HepG2 (cell line): ENCODE measurements at regions not wholly inside any gene's neighbourhood (a gene's known extent, or its start where the extent isn't known, plus 50 kb on each side); places are given as distances from the start of the nearest gene placed in this dataset.

Experiments
- ATAC-seq: fragments of 200-7000 bp; cut with Tn5 transposase; 3 replicates; pipeline ENCODE4 v1.9.1; 2020; ENCODE audit warnings: mild to moderate bottlenecking, moderate library complexity
- BruUV-seq: library from RNA; stranded (reverse); fragments of 400-500 nt; replicated peaks from 2 replicates; lab custom pipeline; 2021; lab: Mats Ljungman, UMichigan
- CTCF ChIA-PET: fragments of 300-600 bp; formaldehyde crosslinking; extraction: SDS; loops from one replicate; lab custom pipeline; 2021; ENCODE audit warnings: low total read pairs, inconsistent platforms, low intra/inter-chr PET ratio; lab: Yijun Ruan, JAX
- POLR2A ChIA-PET: fragments of 350-600 bp; sonication (Branson Sonifier 250); formaldehyde crosslinking; loops from one replicate; lab custom pipeline; 2020; ENCODE audit warnings: antibody characterized with exemption, inconsistent platforms; lab: Yijun Ruan, JAX
- DNase-seq: peaks from one replicate; pipeline ENCODE4 v3.0.0-alpha.2; 2015; ENCODE audit warnings: low spot score
- FAIRE-seq: peaks from 3 replicates; lab custom pipeline; 2011; peaks lifted over from hg19 to GRCh38; lab: Jason Lieb, UNC
- H2AFZ ChIP-seq: one replicate; pipeline ENCODE4 v1.6.1; 2011; ENCODE audit warnings: low read length, inconsistent platforms
- H3K27ac ChIP-seq: fragments of 300-600 bp; 3 replicates; pipeline ENCODE4 v1.8.0; 2011; ENCODE audit warnings: mixed run types, mild to moderate bottlenecking, mixed read lengths, low read length, inconsistent platforms; ENCODE audit not compliant: insufficient read depth; ENCODE audit errors: extremely low read length
- H3K27me3 ChIP-seq, 2 experiments: fragments of 200-600 bp in 1 of 2; 2 replicates in 1 of 2; 3 replicates in 1 of 2; pipeline versions ENCODE4 v1.6.0 to v1.8.0; 2011; ENCODE audit warnings: low read length in 2 of 2, mild to moderate bottlenecking in 2 of 2, moderate library complexity in 2 of 2, inconsistent platforms in 1 of 2; ENCODE audit not compliant: insufficient read depth in 2 of 2, control insufficient read depth in 1 of 2
- H3K36me3 ChIP-seq, 2 experiments: fragments of 200-600 bp in 1 of 2; replicated peaks in 1 of 2; 2 replicates in 1 of 2; 3 replicates in 1 of 2; pipeline versions ENCODE4 v1.5.1 to v1.8.0; 2011; ENCODE audit warnings: low read length in 2 of 2, inconsistent platforms in 1 of 2; ENCODE audit not compliant: insufficient read depth in 2 of 2, control insufficient read depth in 1 of 2
- H3K4me1 ChIP-seq: 2 replicates; pipeline ENCODE4 v1.5.1; 2012; ENCODE audit warnings: low read length, inconsistent platforms; ENCODE audit not compliant: insufficient read depth
- H3K4me2 ChIP-seq: 2 replicates; pipeline ENCODE4 v1.6.0; 2011; ENCODE audit warnings: low read depth, low read length, inconsistent platforms
- H3K4me3 ChIP-seq, 3 experiments: fragments of 200-600 bp in 1 of 3; sonication (generic), shearing (Covaris generic) in 1 of 3; replicated peaks in 1 of 3; 2 replicates each; pipeline ENCODE4 v1.5.1; 2011 to 2016; ENCODE audit warnings: low read length in 3 of 3, inconsistent platforms in 2 of 3, low read depth in 2 of 3, mild to moderate bottlenecking in 2 of 3, control low read depth in 1 of 3, mixed read lengths in 1 of 3; ENCODE audit not compliant: insufficient read depth in 1 of 3
- H3K79me2 ChIP-seq: one replicate; pipeline ENCODE4 v1.6.1; 2011; ENCODE audit warnings: low read length, inconsistent platforms; ENCODE audit not compliant: insufficient read depth
- H3K9ac ChIP-seq: 2 replicates; pipeline ENCODE4 v1.6.0; 2011; ENCODE audit warnings: mild to moderate bottlenecking, low read depth, low read length, inconsistent platforms; ENCODE audit not compliant: insufficient read depth
- H3K9me3 ChIP-seq: 2 replicates; pipeline ENCODE4 v1.5.1; 2012; ENCODE audit warnings: mild to moderate bottlenecking, low read length
- H4K20me1 ChIP-seq: 2 replicates; pipeline ENCODE4 v1.6.0; 2011; ENCODE audit warnings: inconsistent platforms, mild to moderate bottlenecking, low read length, moderate library complexity; ENCODE audit not compliant: insufficient read depth
- ARNT2 ChIP-seq: sonication (generic); formaldehyde crosslinking; IDR thresholded peaks from 2 replicates; pipeline ENCODE4 v1.8.0; 2022; ENCODE audit warnings: mild to moderate bottlenecking, low read depth, missing genetic modification reagents, moderate library complexity
- FOXP1 ChIP-seq, 2 experiments: fragments of 450-650 bp in 1 of 2; IDR thresholded peaks; 2 replicates each; pipeline ENCODE4 v1.6.1; 2017 to 2018; ENCODE audit warnings: antibody characterized with exemption in 1 of 2
- GFI1 ChIP-seq: sonication (generic); formaldehyde crosslinking; IDR thresholded peaks from 2 replicates; pipeline ENCODE4 v1.5.0; 2020; ENCODE audit warnings: missing genetic modification reagents, mild to moderate bottlenecking, borderline replicate concordance
- IKZF1 ChIP-seq: fragments of 450-650 bp; IDR thresholded peaks from 2 replicates; pipeline ENCODE4 v1.7.1; 2016
- MEIS2 ChIP-seq: sonication (generic); formaldehyde crosslinking; IDR thresholded peaks from 2 replicates; pipeline ENCODE4 v1.9.0; 2021; ENCODE audit warnings: mild to moderate bottlenecking, missing genetic modification reagents
- MTA1 ChIP-seq: sonication (generic); formaldehyde crosslinking; IDR thresholded peaks from 2 replicates; pipeline ENCODE4 v1.4.0; 2020; ENCODE audit warnings: missing genetic modification reagents, mild to moderate bottlenecking, borderline replicate concordance
- SMARCE1 ChIP-seq: fragments of 450-650 bp; IDR thresholded peaks from 2 replicates; pipeline ENCODE4 v1.6.1; 2017; ENCODE audit warnings: borderline replicate concordance
- ZBTB33 ChIP-seq: sonication (generic); formaldehyde crosslinking; IDR thresholded peaks from 2 replicates; pipeline ENCODE4 v1.4.0; 2020; ENCODE audit warnings: missing genetic modification reagents
- ZIK1 ChIP-seq: sonication (generic); formaldehyde crosslinking; IDR thresholded peaks from 2 replicates; pipeline ENCODE4 v1.5.0; 2020; ENCODE audit warnings: mild to moderate bottlenecking, low read depth, missing genetic modification reagents, borderline replicate concordance
- ZNF292 ChIP-seq: sonication (generic); formaldehyde crosslinking; IDR thresholded peaks from 2 replicates; pipeline ENCODE4 v1.8.1; 2022; ENCODE audit warnings: mild to moderate bottlenecking, low read depth, missing genetic modification reagents, borderline replicate concordance
- ZNF547 ChIP-seq: sonication (generic); formaldehyde crosslinking; IDR thresholded peaks from 2 replicates; pipeline ENCODE4 v1.5.1; 2020; ENCODE audit warnings: mild to moderate bottlenecking, missing genetic modification reagents
- ZNF782 ChIP-seq: sonication (generic); formaldehyde crosslinking; IDR thresholded peaks from 2 replicates; pipeline ENCODE4 v1.4.0; 2020; ENCODE audit warnings: missing genetic modification reagents, mild to moderate bottlenecking, borderline replicate concordance
- ZNF784 ChIP-seq: sonication (generic); formaldehyde crosslinking; IDR thresholded peaks from 2 replicates; pipeline ENCODE4 v1.5.1; 2020; ENCODE audit warnings: missing genetic modification reagents, mild to moderate bottlenecking, borderline replicate concordance
- WGBS: methylation state at CpG from one replicate; pipeline ENCODE4 v1.1.6; 2017; ENCODE audit warnings: low lambda C conversion rate; 5-methylcytosine and 5-hydroxymethylcytosine counted together
- in situ Hi-C: cut with HindIII; loops from 2 replicates; pipeline ENCODE4 v1.10.0; 2017; ENCODE audit warnings: low pct_unique_long_range_greater_than_20kb; ENCODE audit not compliant: extremely low pct_ligation_motif_present
- intact Hi-C: fragments of 100-400 bp; cut with micrococcal nuclease; formaldehyde crosslinking; loops from one replicate; pipeline ENCODE4 v1.10.0; 2022; ENCODE audit not compliant: unreplicated experiment

- H4K20me1 ChIP-seq = no peaks in the 10 kb centered on the region
- H3K4me1 ChIP-seq = peaks cover 14% of the 10 kb centered on the region
- no peaks in the 10 kb centered on the region for H3K36me3 ChIP-seq
- no peaks in the 10 kb centered on the region for H3K9me3 ChIP-seq
- ATAC-seq = no peak
- H3K4me3 ChIP-seq = no peak overlapping the region
- intact Hi-C loops (no loop called here), in situ Hi-C loops (no loop called here)
- ChIA-PET CTCF (no interaction called here), POLR2A (no interaction called here)
- H3K27me3 ChIP-seq = peaks cover 0 to 2% of the 10 kb centered on the region in 2 experiments; a peak in 2 of 5 replicates
- FAIRE-seq = no peak
- H3K9ac ChIP-seq = no peak overlapping the region
- 20% methylated on average over 3 of the region's 3 CpGs for WGBS
- H3K4me2 ChIP-seq = no peak overlapping the region
- no TSS peak for BruUV-seq
- no peak overlapping the region for H2AFZ ChIP-seq
- no peak for TF ChIP-seq ZNF784 (CRISPR knock-in tag)
- TF ChIP-seq MTA1 (CRISPR knock-in tag) = no peak
- TF ChIP-seq MEIS2 (CRISPR knock-in tag) = no peak
- no peak for TF ChIP-seq ZIK1
- TF ChIP-seq GFI1 (CRISPR knock-in tag) = no peak
- no peak for TF ChIP-seq ZNF547 (CRISPR knock-in tag)
- TF ChIP-seq ARNT2 (CRISPR knock-in tag) = no peak
- DNase-seq = no peak
- no peak overlapping the region for H3K27ac ChIP-seq
- no peaks in the 10 kb centered on the region for H3K79me2 ChIP-seq
Measured at GRCh38 chr6:195861-196360, 96.4 kb upstream of the DUSP22 start.

GRCh38 chr6:196543-196942 lies 95.7 kb upstream of the DUSP22 start:
- no peak for ATAC-seq
- Histone ChIP-seq H3K4me3 (no peak overlapping the region), H3K4me1 (peaks cover 7% of the 10 kb centered on the region), H3K9ac (no peak overlapping the region), H4K20me1 (no peaks in the 10 kb centered on the region), H3K79me2 (no peaks in the 10 kb centered on the region), H3K27ac (no peak overlapping the region), H3K27me3 (peaks cover 0 to 2% of the 10 kb centered on the region in 2 experiments; a peak in 2 of 5 replicates), H3K4me2 (no peak overlapping the region), H2AFZ (no peak overlapping the region), H3K36me3 (no peaks in the 10 kb centered on the region), H3K9me3 (no peaks in the 10 kb centered on the region)
- no peak for DNase-seq
- in situ Hi-C loops = no loop called here
- ChIA-PET POLR2A (no interaction called here), CTCF (no interaction called here)
- WGBS = 38% methylated on average over 2 of the region's 2 CpGs
- FAIRE-seq = no peak
- no peak for TF ChIP-seq ZNF782 (CRISPR knock-in tag)
- TF ChIP-seq IKZF1 = 0 out of 2 replicates have a peak, but pooled peaks have one; percentile 17
- TF ChIP-seq FOXP1 (IDR thresholded peaks at IDR 0.05) = 0 out of 2 replicates have a peak, but pooled peaks have one; percentile 18
- no peak for TF ChIP-seq FOXP1 (CRISPR knock-in tag; IDR thresholded peaks at IDR 0.05)
- TF ChIP-seq SMARCE1 = no peak
- TF ChIP-seq ZNF292 (CRISPR knock-in tag) = no peak
- no peak for TF ChIP-seq ZBTB33 (CRISPR knock-in tag)
- intact Hi-C loops = no loop called here
- no TSS peak for BruUV-seq
